Ovary (tissue), 3 donors: ENCODE measurements at regions not wholly inside any gene's neighbourhood (a gene's known extent, or its start where the extent isn't known, plus 50 kb on each side); places are given as distances from the start of the nearest gene placed in this dataset.

ENCODE experiments used
- CTCF ChIP-seq, 3 donors: fragments of 450-650 bp in 2 of 3; fragments of 200-600 bp in 1 of 3; IDR thresholded peaks; one replicate each; pipeline versions ENCODE4 v1.5.1 to v1.8.0; 2016 to 2022; ENCODE audit warnings: antibody characterized with exemption in 3 of 3, mild to moderate bottlenecking in 1 of 3
- EP300 ChIP-seq: sonication (generic); formaldehyde crosslinking; IDR thresholded peaks from one replicate; pipeline ENCODE4 v1.6.1; 2017; ENCODE audit warnings: antibody characterized with exemption
- POLR2A ChIP-seq: fragments of 450-650 bp; IDR thresholded peaks from one replicate; pipeline ENCODE4 v1.6.1; 2017; ENCODE audit warnings: antibody characterized with exemption, mild to moderate bottlenecking, moderate library complexity
- donor health status: DM: no; HTN: no; CAD: no.

DNA sequence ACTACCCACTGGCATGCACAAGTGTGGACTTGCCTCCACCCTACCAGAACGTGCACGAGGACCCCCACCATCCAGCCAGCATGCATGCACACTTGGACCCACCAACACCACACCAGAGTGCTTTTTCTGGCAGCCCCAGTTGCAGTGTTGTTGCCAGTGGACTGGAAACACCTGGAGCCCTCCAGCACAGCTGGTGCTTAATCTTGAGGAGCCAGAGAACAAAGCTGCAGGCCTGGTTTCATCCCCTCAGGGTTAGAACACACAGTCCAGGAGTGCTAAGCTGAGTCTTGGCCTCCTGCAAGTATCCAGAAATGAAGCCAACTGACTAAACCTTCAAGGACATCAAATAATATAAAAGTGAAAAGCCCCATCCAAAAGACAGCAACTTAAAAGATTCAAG is 888.0 kb downstream of the NTRK3 start:
- TF ChIP-seq POLR2A (no peak), CTCF (IDR thresholded peaks at IDR 0.05) (no peak), EP300 (no peak)
